Stimulated activated CD4-positive, alpha-beta T cell treated with anti-CD3 and anti-CD28 coated beads, Interleukin-15, amount 100 ng/mL, for 24 hours (primary cell): ENCODE measurements at regions not wholly inside any gene's neighbourhood (a gene's known extent, or its start where the extent isn't known, plus 50 kb on each side); places are given as distances from the start of the nearest gene placed in this dataset.

Experiments used
- DNase-seq: peaks from one replicate; pipeline ENCODE4 v3.0.0-alpha.2; 2020

DNA sequence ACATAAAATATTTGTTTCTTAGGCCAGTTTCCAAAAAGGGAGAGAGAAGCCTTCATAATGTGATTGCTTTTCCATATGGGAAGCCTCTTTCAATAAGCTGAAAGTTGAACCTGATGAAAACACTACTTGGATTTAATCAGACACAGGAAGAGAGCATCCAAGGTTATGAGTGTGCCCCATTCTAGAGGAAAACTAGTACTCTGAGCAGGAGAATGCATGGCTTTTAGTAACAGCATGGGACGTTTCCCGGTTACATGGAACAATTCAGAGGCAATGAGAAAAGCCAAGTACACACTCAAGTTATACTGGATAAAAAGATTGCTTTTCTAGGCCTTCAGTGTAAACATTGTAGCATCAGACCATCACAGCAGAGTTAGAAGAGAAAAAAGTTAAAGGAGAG is 315.8 kb downstream of the ZNF516 start:
- no peak for DNase-seq

DNA sequence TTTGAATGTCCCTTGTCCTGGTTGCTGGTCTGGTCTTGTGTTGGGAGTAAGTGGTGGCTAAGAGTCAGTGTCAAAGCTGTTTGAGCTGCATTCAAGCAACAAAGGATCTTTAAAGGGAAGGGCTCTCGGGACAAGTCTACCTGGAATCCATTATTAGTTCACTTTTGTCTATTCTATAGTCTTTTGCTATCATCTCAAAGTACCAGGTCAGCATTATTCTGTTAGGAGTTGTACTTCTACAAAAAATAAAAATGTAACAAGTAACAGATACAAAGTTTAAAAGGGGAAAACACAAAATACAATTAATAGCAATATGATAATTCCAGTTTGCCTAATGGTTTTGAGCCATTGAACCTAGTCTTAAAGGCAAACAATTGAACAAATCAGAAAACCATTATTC is 317.9 kb downstream of the ZNF516 start:
- no peak for DNase-seq

DNA sequence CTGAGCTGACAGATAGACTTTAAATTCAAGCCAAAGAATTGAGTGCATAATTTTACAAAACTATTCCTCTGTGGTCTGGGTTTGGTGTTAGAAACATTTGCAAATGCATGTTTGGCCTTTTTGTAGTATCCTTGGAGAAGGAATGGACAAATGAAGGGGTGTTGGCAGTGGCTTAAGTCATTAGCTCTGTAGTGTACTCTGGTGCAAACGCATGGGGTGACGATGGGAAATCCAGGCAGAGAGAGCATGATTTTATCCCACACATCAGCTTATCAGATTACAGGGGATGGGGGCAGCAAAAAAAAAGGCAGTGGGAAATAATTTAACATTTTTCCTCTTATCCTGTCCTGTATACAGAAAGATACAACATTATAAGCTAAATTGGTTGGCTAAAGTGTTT is 320.6 kb downstream of the ZNF516 start:
- no peak for DNase-seq

DNA sequence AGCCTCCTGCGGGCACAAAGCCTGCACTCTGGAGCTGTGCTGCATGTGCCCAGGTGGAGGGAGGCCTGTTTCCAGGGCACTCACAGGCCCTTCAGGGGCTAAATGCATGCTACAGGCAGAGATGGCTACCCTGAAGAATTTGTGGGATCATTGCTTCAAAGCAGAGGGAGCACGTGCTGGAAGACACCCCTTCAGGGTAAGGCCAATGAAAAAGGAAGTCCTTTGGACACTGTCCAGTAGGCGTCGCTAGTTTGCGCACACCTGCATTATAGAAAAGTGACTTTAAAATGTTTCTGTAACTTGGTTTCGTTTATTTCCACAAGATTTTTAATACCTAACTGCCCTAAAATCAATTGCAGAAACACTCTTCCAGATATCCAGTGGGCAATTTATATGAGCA is 325.3 kb downstream of the ZNF516 start:
- no peak for DNase-seq

DNA sequence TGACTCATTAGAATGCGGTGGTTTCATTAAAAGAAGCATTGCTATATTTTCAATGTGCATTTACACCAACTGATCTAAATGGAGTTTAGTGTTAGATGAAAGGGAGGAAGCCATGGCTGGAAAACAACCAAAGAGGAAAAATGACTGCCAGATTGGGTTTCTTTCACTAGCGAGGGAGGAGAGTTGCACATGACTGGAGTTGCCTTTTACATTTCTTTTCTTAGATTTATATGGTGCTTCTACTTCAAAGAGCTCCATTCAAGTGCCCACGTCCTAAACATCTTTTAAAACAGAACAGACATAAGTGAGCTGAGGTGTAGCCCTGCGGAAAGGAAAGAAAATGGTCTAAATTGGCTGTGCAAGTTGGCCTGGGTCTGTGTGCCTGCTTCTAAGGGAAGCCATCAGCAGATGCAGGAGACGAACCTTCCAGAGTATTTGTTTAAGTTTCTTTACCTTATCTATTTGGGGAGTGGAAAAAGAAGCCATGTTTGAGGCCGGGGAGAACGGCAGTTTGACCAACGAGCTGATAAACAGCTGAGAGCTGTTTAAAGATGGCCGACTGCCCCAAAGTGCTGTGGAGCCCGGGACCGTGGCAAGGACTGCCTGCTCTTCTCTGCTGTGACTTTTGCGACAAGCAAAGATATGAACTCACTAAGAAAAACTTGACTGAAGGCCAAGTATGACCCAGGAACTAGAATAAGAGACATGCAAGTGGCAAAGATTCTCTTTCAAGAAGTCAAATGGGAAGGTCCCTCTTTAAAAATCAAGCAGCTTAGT is 327.0 kb downstream of the ZNF516 start:
- no peak for DNase-seq

DNA sequence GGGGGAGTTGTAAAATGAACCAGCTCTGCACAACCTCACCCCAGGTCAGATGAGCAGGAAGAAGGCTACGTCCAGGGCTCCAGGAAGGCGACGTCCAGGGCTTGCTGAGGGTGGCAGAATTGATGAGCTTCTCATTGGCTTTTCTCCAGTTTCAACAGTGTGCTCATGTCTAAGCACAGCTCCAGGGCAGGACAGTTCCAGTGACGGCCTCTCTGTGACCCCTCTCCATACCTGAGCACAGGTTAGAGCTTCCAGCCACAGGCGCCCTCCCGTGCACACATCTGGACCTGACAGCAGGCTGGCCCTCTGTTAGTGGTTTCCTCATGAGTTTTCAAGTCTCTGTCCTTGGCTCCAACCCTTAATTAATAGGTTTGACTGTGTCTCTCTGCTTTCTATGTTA is 327.6 kb downstream of the ZNF516 start:
- DNase-seq, result no peak

DNA sequence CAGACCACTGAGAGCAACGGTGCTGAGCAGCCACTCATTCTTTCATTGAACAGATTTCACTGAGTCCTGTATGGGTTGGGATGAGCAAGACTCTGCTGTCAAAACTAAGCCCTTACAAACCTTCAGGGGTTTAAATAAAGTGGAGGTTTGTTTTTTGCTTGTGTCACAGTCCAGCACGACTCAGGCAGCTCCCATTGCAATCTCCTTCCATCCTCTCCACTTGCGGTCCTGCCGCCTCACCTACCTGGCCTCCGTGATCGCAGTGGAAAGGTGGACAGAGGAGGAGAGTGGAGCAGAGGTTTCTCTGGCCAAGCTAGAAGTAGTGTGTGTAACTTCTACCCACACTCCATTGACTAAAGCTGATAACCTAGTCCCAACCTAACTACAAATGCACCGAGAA is 332.2 kb downstream of the ZNF516 start:
- DNase-seq, result no peak

DNA sequence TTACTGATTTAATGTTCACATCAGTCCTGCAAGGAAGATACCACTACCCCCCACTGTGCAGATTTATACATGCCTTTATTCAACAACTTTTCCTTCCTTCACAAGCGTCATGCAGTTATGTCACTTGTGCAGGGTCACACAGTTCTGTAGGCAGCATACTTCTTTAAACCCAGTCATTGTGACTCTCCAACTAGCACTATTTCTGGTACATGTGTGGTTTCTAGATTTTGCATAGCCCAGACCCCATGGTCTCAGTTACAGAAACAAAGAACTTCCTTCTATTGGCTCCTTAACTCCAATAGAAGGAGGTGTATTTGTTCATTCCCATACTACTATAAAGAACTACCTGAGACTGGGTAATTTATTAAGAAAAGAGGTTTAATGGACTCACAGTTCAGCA is 333.1 kb downstream of the ZNF516 start:
- no peak for DNase-seq

DNA sequence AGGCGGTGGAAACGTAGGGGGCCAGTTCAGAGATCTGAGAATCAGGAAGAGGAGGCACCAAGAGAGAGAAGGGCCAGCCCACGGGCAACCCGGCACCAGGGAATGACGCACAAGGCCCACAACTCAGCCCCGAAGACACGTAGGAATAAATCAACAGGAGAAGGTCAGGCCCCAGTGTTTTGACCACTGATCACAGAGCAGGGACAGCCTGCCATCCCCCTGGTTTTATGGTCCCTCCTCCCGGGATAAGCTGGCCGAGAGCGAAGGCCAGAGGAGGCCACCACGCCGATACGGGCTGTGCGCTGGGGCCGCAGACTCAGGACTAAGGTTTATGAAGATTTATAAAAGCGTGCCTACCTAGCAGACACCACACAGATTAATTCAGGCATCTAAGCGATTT is 341.4 kb downstream of the ZNF516 start:
- DNase-seq, result no peak

DNA sequence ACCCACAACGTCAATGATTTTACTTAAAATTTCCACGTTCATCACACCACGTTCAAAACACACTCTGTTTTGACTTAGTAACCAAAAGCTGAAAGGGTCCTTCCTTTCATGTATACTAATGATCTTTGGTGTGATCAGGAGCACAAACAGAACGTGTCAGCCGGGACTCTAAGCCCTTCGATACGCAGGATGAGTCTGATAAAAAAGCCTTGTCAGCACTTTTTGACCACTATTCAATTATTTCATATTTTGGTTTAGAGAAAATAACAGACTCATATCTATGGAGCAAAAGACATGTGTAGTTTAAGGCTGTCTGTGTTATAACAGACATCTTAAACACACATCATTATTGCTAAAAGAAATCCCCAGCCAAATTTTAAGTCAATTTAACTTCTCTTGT is 345.3 kb downstream of the ZNF516 start:
- no peak for DNase-seq

DNA sequence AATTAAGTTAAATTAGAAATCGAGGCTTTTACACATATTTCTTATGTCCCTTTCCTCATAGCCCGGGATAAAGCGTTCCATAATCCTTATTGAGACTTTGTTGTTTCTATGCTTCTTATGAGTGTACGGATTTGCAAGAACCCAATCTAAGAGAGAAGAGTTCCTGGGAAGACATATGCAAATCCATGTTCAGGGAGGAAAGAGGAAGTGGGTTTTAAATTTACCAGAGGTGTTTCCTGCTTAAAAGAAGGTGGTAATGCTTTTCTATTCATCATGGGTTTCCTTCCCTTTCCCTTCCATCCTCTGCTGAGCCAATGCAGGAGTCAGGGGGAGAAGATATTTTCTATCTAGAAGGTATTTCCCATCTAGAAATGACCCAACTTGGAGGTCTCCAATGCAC is 345.8 kb downstream of the ZNF516 start:
- DNase-seq, result no peak

DNA sequence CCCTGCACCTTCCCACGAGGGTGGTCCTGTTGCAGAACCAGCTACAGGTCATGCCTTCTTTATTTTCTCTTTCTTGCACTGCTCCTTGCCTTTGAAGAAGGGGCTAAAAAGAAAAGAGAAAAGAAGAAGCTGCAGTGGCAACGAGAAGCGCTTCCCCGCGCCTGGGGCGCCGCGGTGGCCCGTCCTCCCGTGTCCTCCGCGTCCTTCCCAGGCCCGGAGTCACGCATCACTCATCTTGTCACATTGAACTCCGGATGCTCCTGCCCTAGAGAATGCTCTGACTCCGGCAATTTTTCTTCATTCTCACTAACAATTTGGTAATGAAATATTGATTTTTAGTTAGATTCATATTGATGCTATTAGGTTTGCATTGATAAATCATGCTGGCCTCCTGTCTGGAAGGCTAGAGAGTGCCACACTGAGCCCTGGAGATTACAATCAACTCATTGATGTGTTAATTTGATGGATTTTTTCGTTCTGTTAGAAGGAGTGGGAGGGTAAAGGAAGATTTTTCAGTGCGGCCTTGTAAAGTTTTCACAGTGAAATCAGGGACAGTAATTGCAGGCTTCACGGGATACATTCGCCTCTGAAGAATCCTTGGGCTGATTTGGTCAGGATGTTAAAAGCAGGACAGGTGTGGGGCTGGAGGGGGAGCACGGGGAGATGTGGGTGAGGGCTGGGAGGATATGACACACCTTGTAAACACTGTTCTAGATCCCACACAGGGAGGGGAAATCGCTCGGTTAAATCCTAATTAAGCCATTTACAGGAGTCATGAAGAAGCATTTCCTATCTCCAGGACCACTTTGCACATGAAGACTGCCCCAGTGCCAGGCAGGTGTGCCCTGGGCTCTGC is 349.3 kb downstream of the ZNF516 start:
- no peak for DNase-seq

DNA sequence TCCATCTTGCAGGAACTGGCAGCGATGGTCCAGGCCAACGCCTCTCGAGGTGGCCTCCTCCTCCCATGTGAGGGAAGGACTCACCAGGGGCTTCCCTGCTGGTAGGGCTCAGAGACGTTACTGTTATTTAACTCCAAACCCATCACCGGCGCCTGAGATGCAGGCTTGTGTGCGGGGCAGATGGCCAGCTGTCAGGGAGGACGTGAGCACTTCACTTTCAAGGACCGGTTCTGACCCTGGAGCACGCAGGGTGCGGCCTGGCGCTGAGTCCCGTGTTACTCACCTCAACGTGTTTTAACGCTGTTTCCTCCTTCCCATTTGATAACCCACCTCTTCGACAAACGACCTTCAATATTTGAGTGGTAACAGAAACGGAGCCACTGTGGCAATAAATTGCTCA is 350.2 kb downstream of the ZNF516 start:
- DNase-seq, result no peak

DNA sequence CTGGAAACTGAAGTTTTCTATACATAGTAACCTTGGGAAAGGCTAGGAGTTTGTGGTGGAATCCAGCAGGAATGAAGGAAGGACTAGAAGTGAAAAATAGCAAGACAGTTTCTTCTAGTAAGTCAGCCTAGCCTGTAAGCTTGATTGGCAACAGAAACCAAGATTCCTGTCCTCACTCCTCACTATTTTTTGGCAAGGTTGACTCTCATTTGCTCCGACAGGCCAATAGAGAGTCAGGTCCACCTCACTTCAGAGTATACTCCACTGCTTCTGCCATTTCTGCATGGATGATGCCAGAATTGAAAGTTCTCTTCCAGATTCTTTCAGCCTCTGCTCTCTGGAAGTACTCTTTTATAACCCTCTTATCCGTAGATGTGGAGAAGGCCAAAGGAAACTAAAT is 352.4 kb downstream of the ZNF516 start:
- DNase-seq, result no peak

DNA sequence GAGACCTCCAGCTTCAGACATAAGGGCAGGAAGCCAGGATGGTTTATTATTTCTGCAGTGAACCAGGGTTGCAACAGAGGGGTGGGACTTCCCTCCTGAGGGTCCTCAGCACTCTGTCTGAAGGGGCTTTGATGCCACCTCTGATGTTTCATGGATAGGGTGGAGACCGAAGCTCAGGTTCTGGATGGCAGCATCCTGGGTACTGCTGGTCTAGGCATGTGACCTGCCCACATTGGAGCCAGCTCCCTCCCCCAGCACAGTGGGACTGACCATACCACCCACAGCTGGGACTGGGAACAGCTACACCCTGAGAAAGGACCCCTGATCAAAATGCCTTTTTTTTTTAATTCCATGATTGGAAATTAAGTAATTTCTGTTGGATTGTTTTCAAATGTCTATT is 355.2 kb downstream of the ZNF516 start:
- DNase-seq, result no peak

DNA sequence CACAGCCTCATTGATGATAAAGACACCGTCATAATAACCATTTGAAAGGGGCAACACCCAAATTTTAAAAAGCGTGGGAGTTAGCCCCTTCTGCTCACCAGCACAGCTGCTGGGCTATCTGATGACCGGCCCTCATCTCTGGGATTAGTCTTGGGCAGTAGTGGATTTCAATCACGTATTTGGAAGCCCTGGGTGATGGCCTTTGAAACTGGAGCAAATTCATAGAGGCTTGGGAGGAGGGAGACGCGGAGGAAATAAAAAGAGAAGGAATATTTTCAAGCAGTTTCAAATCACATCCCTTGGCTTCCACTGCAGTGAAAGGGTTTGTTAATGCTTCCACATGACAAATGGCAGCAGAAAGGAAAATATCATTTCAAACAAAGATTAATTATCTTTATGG is 357.8 kb downstream of the ZNF516 start:
- DNase-seq, result no peak

DNA sequence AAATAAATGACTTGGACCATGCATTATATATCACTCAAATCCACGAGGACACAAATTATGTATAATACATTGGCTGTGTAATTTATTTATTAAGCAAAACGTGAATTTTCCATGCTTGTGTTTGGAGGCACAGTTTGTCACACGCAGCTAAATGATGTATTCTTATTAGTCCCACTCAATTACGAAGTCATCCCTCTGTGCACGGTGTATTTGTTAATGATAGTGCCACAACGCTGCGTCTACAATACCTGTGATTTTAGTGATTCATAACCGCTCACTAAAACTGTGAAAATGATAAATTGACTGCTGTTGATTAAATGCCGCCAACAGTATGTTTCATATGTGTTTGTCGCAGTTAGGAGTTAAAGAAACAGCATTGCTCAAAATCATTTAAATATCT is 358.3 kb downstream of the ZNF516 start:
- no peak for DNase-seq

DNA sequence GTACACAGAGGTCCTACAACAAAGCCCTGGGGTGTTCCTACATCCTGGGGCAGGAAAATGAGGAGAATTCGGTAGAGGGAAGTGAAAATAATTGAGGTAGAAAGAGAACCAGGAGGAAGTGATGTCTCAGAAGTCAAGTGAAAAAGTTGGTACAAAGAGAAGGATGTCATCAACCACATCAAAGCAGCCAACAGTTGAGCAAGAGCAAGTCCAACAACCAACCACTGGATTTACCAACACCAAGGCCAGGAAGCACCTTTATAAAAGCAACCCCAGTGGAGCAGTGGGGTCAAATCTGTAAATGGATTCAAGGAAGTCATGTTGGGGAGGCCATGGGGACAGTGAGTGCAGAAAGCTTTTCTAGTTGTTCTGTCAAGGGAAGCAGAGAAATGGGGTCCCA is 360.4 kb downstream of the ZNF516 start:
- DNase-seq, result peak; percentile 6

DNA sequence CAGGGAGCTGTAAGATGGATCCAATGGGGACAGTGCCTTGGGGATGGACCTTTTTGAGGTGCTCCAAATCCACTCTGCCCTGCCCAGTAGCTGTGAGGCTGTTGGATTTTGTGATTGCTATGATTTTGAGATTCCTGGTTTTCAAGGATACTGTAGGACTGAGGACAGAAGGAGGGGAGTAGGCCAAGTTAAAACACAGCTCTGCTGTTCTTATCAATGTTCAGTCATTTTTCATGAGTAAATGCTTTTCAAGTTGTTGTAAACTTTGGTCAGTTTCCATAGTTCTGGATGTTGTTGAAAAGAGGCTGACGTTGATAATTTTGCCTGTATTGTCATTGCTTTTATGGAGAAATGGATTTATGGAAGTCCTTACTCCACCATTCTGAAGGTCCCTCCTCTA is 361.2 kb downstream of the ZNF516 start:
- DNase-seq, result no peak

DNA sequence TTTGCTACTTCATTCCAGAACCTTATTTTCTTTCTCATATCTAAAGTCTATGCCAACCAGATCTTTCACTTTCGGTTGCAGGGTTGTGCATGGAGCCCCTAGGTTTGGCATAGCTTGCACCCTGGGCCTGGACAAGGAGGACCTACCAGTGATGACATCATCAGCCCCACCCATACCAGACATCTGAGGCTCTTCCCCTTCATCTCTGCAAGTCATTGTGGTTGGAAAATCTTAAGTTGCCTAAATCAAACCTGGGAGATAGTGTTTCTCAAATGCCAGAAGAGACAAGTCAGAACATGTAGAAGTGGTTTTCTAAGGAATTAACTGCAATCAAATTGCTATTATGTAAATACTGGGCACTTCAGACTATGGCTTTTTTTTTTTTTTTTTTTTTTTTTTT is 363.3 kb downstream of the ZNF516 start:
- peak; percentile 48 for DNase-seq

DNA sequence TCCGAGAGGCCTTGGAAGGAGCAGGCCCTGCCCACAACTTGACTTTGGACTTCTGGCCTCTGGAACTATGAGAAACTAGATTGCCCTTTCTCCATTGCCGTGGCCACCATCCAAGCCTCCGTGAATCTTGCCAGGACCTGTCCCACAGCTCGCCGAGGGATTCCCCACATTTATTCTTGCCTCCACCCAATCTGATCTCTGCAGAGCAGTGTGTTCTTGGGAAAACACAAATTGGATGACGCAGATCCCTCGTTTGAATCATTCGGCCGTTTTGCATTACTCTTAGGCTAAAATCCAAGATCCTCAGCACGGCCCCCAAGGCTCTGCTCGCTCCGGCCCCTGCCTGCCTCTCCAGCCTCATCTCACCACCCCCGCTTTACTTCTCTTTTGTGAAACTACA is 364.2 kb downstream of the ZNF516 start:
- no peak for DNase-seq

DNA sequence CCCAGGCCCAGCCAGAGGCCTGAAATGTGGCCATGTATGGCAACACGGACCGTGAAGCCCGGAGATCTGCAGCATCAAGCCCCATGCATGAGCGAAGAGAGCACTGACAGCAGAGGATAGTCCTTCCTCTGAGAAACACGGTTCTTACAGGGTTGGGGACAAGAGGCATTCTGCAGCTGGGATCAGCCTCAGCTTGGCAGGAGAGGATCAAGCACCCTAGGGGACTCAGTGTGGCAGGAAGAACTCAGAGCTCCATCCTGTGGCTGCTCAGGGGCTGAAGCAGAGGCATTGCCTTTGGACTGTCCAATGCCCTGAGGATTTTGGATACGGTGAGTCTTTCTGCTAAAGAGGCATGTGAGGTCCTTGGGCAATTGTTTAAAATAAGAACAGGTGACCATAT is 368.7 kb downstream of the ZNF516 start:
- no peak for DNase-seq

DNA sequence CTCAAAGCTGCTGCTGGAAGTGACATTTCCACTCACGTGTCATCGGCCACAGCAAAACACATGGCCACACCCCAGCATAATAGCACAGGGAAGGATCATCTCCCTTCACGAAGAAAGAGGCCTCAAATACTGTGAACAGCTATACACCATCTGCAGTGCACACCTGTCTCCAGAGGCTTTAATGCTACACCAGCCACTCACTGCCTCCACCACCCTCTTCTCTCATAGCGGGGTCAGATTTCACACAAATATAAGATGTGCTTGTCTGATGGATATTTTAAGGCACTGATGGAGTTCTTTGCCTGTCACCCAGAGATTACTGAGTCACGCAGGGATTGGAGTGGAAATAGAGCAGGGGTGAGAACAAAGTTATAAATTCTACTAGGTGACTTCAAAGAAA is 374.0 kb downstream of the ZNF516 start:
- no peak for DNase-seq

DNA sequence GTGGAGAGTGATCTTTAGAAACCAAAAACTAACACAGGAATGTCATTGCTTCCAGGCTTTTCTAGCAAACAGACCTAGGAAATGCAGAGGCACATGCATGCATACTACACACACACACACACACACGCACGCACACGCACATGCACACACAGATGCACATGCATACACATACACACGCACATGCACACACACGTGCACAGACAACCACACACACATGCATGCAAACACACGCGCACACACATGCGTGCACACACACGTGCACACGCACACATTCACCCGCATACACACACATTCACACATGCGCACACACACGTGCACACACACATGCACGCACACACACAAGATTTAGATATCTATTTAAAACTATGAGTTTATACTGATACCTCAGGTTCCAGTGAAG is 379.5 kb downstream of the ZNF516 start:
- DNase-seq, result no peak

DNA sequence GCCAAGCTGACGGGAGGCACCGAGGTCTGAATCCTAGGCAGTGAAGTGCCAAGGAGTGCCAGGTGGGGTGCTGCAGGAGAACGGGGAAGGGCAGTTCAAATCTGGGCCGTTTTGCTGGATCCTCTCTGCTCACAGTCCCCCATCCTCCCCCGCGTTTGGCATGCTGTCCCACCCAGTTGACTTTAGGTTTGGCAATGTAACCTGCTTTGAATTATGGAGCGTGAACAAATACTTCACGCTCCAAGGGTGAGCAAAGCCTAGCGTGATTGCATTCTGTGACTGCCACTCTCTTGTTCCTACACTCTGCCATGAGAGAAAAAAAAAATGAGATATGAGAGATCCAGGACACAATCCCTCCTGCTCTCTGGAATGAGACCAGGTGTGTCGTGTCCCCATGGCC is 381.9 kb downstream of the ZNF516 start:
- no peak for DNase-seq
